ENCODE measurements at regions not wholly inside any gene's neighbourhood (a gene's known extent, or its start where the extent isn't known, plus 50 kb on each side); places are given as distances from the start of the nearest gene placed in this dataset.

DNA sequence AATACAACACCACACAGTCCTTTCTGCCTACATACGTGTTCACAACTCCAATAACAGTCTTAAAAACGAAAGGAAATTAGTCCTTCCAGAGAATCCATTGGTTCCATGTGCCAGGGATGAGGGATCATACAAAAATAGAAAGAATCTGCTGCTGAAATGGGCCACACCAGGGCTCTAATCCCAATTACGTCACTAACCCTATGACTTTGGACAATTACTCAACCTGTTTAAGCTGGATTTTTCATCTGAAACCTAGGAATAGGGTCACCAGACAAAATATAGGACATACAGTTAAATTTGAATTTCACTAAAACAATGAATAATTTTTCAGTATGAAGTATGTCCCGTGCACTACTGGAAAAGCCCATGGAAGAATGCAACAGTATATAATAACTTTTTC is 264.7 kb downstream of the YTHDC2 start:
- H4K20me1 ChIP-seq (ENCODE audit: control insufficient read depth, insufficient read depth, low read depth, low read length): no peaks in the 10 kb centered on the region
- H3K9me2 ChIP-seq (replicated peaks; ENCODE audit: control insufficient read depth, low read length): no peaks in the 10 kb centered on the region

DNA sequence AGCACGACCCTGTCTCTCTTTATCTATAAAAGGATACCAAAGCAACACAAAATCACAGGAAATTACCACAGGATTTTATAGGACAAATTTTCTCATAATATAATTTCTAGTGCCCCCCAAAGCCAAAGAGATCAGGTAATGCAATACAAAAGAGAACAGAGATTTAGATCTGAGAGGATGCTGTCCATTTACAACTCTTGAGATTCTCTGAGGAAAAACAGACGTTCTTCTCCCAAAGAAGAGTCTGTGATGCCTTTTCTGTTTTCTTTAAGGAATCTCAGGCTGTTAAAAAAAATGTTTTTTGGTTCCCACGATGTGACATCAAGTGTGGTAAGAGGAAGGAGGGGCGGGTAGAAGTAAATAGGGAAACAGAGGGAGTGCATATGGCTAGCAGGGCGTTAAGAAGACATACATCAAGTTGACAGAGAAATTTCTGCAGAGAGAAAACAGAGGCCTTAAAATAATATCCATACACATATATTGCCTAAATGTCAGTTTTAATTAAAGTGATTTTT is 274.7 kb downstream of the YTHDC2 start:
- Histone ChIP-seq H3K4me1 (ENCODE audit: control insufficient read depth, low read length) (no peaks in the 10 kb centered on the region), H3K4me2 (ENCODE audit: low read length) (no peak overlapping the region), H3K79me2 (ENCODE audit: control insufficient read depth, low read length) (no peaks in the 10 kb centered on the region), H4K20me1 (ENCODE audit: control insufficient read depth, insufficient read depth, low read depth, low read length) (no peaks in the 10 kb centered on the region), H3K27ac (ENCODE audit: low read depth, low read length) (no peak overlapping the region), H3F3A (ENCODE audit: control insufficient read depth, insufficient read depth) (no peaks in the 10 kb centered on the region), H3K9me3 (ENCODE audit: control insufficient read depth, insufficient read depth, low read length) (no peaks in the 10 kb centered on the region), H3K36me3 (ENCODE audit: control insufficient read depth, low read length) (no peaks in the 10 kb centered on the region), H3K27me3 (ENCODE audit: control insufficient read depth, low read length) (no peaks in the 10 kb centered on the region), H3K9me2 (replicated peaks; ENCODE audit: control insufficient read depth, low read length) (no peaks in the 10 kb centered on the region), H3K4me3 (ENCODE audit: low read length) (no peak overlapping the region)
- no peak for TF ChIP-seq EZH2phosphoT487 (IDR thresholded peaks at IDR 0.05; ENCODE audit: borderline replicate concordance, low read length)
- TF ChIP-seq, protein P1, sequence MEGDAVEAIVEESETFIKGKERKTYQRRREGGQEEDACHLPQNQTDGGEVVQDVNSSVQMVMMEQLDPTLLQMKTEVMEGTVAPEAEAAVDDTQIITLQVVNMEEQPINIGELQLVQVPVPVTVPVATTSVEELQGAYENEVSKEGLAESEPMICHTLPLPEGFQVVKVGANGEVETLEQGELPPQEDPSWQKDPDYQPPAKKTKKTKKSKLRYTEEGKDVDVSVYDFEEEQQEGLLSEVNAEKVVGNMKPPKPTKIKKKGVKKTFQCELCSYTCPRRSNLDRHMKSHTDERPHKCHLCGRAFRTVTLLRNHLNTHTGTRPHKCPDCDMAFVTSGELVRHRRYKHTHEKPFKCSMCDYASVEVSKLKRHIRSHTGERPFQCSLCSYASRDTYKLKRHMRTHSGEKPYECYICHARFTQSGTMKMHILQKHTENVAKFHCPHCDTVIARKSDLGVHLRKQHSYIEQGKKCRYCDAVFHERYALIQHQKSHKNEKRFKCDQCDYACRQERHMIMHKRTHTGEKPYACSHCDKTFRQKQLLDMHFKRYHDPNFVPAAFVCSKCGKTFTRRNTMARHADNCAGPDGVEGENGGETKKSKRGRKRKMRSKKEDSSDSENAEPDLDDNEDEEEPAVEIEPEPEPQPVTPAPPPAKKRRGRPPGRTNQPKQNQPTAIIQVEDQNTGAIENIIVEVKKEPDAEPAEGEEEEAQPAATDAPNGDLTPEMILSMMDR (IDR thresholded peaks at IDR 0.05; ENCODE audit: low read depth, low read length, poor library complexity, severe bottlenecking): no peak

More for the DNA sequence above, 264.7 kb downstream of the YTHDC2 start:
- H3K4me2 ChIP-seq (ENCODE audit: low read length): no peak overlapping the region
- H3K4me3 ChIP-seq (ENCODE audit: low read length): no peak overlapping the region
- no peaks in the 10 kb centered on the region for H3K4me1 ChIP-seq (ENCODE audit: control insufficient read depth, low read length)
- TF ChIP-seq, protein P1 (IDR thresholded peaks at IDR 0.05; ENCODE audit: low read depth, low read length, poor library complexity, severe bottlenecking): no peak
- no peak for TF ChIP-seq EZH2phosphoT487 (IDR thresholded peaks at IDR 0.05; ENCODE audit: borderline replicate concordance, low read length)
- H3K79me2 ChIP-seq (ENCODE audit: control insufficient read depth, low read length): no peaks in the 10 kb centered on the region
- H3K36me3 ChIP-seq (ENCODE audit: control insufficient read depth, low read length): no peaks in the 10 kb centered on the region
- no peak overlapping the region for H3K27ac ChIP-seq (ENCODE audit: low read depth, low read length)
- no peaks in the 10 kb centered on the region for H3K9me3 ChIP-seq (ENCODE audit: control insufficient read depth, insufficient read depth, low read length)
- H3K27me3 ChIP-seq (ENCODE audit: control insufficient read depth, low read length): no peaks in the 10 kb centered on the region
- H3F3A ChIP-seq (ENCODE audit: control insufficient read depth, insufficient read depth): no peaks in the 10 kb centered on the region

DNA sequence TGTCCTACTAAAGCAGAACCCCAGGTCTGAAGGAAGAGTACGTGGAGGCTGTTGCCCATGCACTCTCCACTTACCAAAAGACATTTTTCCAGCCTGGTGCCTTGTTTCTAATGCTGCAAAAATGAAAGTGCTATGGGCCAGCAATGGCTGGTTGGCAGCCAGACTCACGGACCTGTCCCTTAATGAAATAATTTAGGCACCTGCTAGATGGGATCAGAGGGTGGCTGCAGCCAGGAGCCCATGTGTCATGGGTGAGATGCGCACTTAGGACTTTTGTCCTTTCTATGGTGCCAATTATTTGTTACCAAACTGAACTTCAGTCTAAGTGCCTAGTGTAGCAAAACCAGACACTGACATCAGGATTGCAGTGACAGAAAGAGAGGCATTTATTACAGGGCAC is 276.3 kb downstream of the YTHDC2 start:
- TF ChIP-seq EZH2phosphoT487 (IDR thresholded peaks at IDR 0.05; ENCODE audit: borderline replicate concordance, low read length): no peak
- TF ChIP-seq, protein P1 (IDR thresholded peaks at IDR 0.05; ENCODE audit: low read depth, low read length, poor library complexity, severe bottlenecking): no peak

More for the DNA sequence above, 276.3 kb downstream of the YTHDC2 start:
- H3K4me1 ChIP-seq (ENCODE audit: control insufficient read depth, low read length): no peaks in the 10 kb centered on the region
- H3K27ac ChIP-seq (ENCODE audit: low read depth, low read length): no peak overlapping the region
- no peaks in the 10 kb centered on the region for H3K9me3 ChIP-seq (ENCODE audit: control insufficient read depth, insufficient read depth, low read length)
- no peaks in the 10 kb centered on the region for H3K9me2 ChIP-seq (replicated peaks; ENCODE audit: control insufficient read depth, low read length)
- H3K79me2 ChIP-seq (ENCODE audit: control insufficient read depth, low read length): no peaks in the 10 kb centered on the region
- H3K36me3 ChIP-seq (ENCODE audit: control insufficient read depth, low read length): no peaks in the 10 kb centered on the region
- H3K27me3 ChIP-seq (ENCODE audit: control insufficient read depth, low read length): no peaks in the 10 kb centered on the region
- H3F3A ChIP-seq (ENCODE audit: control insufficient read depth, insufficient read depth): no peaks in the 10 kb centered on the region
- H3K4me2 ChIP-seq (ENCODE audit: low read length): no peak overlapping the region
- no peaks in the 10 kb centered on the region for H4K20me1 ChIP-seq (ENCODE audit: control insufficient read depth, insufficient read depth, low read depth, low read length)
- no peak overlapping the region for H3K4me3 ChIP-seq (ENCODE audit: low read length)
